Osteoblast (primary cell): ENCODE measurements at regions not wholly inside any gene's neighbourhood (a gene's known extent, or its start where the extent isn't known, plus 50 kb on each side); places are given as distances from the start of the nearest gene placed in this dataset.

Experiments used
- DNase-seq: peaks from one replicate; pipeline ENCODE4 v3.0.0; 2011; ENCODE audit warnings: low spot score, mixed read lengths; ENCODE audit not compliant: insufficient read length; ENCODE audit errors: missing footprints
- H2AFZ ChIP-seq: 2 replicates; pipeline ENCODE4 v1.6.0; 2011; ENCODE audit warnings: mild to moderate bottlenecking, low read length
- H3K27ac ChIP-seq: 2 replicates; pipeline ENCODE4 v1.5.1; 2011; ENCODE audit warnings: mild to moderate bottlenecking, low read depth, low read length, moderate library complexity
- H3K27me3 ChIP-seq: 2 replicates; pipeline ENCODE4 v1.6.0; 2012; ENCODE audit warnings: mild to moderate bottlenecking, control low read depth, inconsistent platforms, low read length, moderate library complexity; ENCODE audit not compliant: insufficient read depth
- H3K36me3 ChIP-seq: 2 replicates; pipeline ENCODE4 v1.5.1; 2011; ENCODE audit warnings: mild to moderate bottlenecking, low read length, control low read depth, moderate library complexity; ENCODE audit not compliant: insufficient read depth
- H3K4me1 ChIP-seq: 2 replicates; pipeline ENCODE4 v1.5.1; 2011; ENCODE audit warnings: mild to moderate bottlenecking, low read length, control low read depth, moderate library complexity; ENCODE audit not compliant: insufficient read depth
- H3K4me2 ChIP-seq: 2 replicates; pipeline ENCODE4 v1.6.0; 2011; ENCODE audit warnings: mild to moderate bottlenecking, low read length; ENCODE audit not compliant: insufficient read depth
- H3K4me3 ChIP-seq: fragments of 200-600 bp; sonication (generic); 3 replicates; pipeline ENCODE4 v1.5.1; 2012; ENCODE audit warnings: mild to moderate bottlenecking, low read length, inconsistent platforms; ENCODE audit not compliant: insufficient read depth
- H3K79me2 ChIP-seq: 2 replicates; pipeline ENCODE4 v1.6.0; 2012; ENCODE audit warnings: mild to moderate bottlenecking, low read length, control low read depth, inconsistent platforms; ENCODE audit not compliant: insufficient read depth
- H3K9me3 ChIP-seq: 2 replicates; pipeline ENCODE4 v1.5.1; 2011; ENCODE audit warnings: low read depth, low read length, control low read depth
- H4K20me1 ChIP-seq: 2 replicates; pipeline ENCODE4 v1.6.0; 2012; ENCODE audit warnings: mild to moderate bottlenecking, low read length, control low read depth; ENCODE audit not compliant: insufficient read depth
- CTCF ChIP-seq: IDR thresholded peaks from 2 replicates; pipeline ENCODE4 v1.5.1; 2011; ENCODE audit warnings: mild to moderate bottlenecking, low read depth, low read length, moderate library complexity; ENCODE audit errors: extremely low read depth

GRCh38 chr6:3957321-3957720 lies 108.1 kb downstream of the FAM50B start:
- TF ChIP-seq CTCF, result no peak
- H3K36me3 ChIP-seq, result no peaks in the 10 kb centered on the region

GRCh38 chr6:3958255-3958654 lies 109.1 kb downstream of the FAM50B start:
- TF ChIP-seq CTCF, result no peak

More at GRCh38 chr6:3957321-3957720, 108.1 kb downstream of the FAM50B start:
- Histone ChIP-seq H3K4me3 (no peak overlapping the region), H3K9me3 (no peaks in the 10 kb centered on the region), H3K4me1 (peaks cover 8% of the 10 kb centered on the region), H2AFZ (no peak overlapping the region), H4K20me1 (no peaks in the 10 kb centered on the region), H3K27me3 (no peaks in the 10 kb centered on the region), H3K79me2 (no peaks in the 10 kb centered on the region), H3K4me2 (no peak overlapping the region), H3K27ac (no peak overlapping the region)
- DNase-seq, result no peak

GRCh38 chr6:3959385-3959784 lies 110.2 kb downstream of the FAM50B start:
- Histone ChIP-seq H3K4me2 (no peak overlapping the region), H3K4me3 (no peak overlapping the region), H3K79me2 (no peaks in the 10 kb centered on the region), H3K36me3 (no peaks in the 10 kb centered on the region), H3K4me1 (peaks cover 16% of the 10 kb centered on the region), H4K20me1 (no peaks in the 10 kb centered on the region), H3K27me3 (no peaks in the 10 kb centered on the region), H3K9me3 (no peaks in the 10 kb centered on the region), H2AFZ (no peak overlapping the region), H3K27ac (no peak overlapping the region)
- no peak for TF ChIP-seq CTCF
- DNase-seq, result no peak

More at GRCh38 chr6:3958255-3958654, 109.1 kb downstream of the FAM50B start:
- Histone ChIP-seq H2AFZ (no peak overlapping the region), H3K79me2 (no peaks in the 10 kb centered on the region), H4K20me1 (no peaks in the 10 kb centered on the region), H3K9me3 (no peaks in the 10 kb centered on the region), H3K4me2 (no peak overlapping the region), H3K4me1 (peaks cover 16% of the 10 kb centered on the region), H3K4me3 (no peak overlapping the region), H3K27ac (no peak overlapping the region), H3K36me3 (no peaks in the 10 kb centered on the region), H3K27me3 (no peaks in the 10 kb centered on the region)
- no peak for DNase-seq

GRCh38 chr6:3960754-3961361 lies 111.7 kb downstream of the FAM50B start:
- Histone ChIP-seq H3K27me3 (no peaks in the 10 kb centered on the region), H3K9me3 (no peaks in the 10 kb centered on the region), H3K36me3 (no peaks in the 10 kb centered on the region), H3K4me2 (no peak overlapping the region), H2AFZ (no peak overlapping the region), H3K79me2 (no peaks in the 10 kb centered on the region), H4K20me1 (no peaks in the 10 kb centered on the region), H3K27ac (no peak overlapping the region), H3K4me1 (peaks cover 24% of the 10 kb centered on the region), H3K4me3 (no peak overlapping the region)
- no peak for DNase-seq
- no peak for TF ChIP-seq CTCF
